NCI-H2196 (cell line): ENCODE measurements at regions not wholly inside any gene's neighbourhood (a gene's known extent, or its start where the extent isn't known, plus 50 kb on each side); places are given as distances from the start of the nearest gene placed in this dataset.

ENCODE experiments used
- DNase-seq: peaks from one replicate; lab custom pipeline; 2025; ENCODE audit not compliant: unreplicated experiment; lab: John Stamatoyannopoulos, UW

GRCh38 chr3:163043074-163043473 lies 1546.5 kb downstream of the OTOL1 start:
- DNase-seq = no peak

GRCh38 chr3:163045945-163046344 lies 1549.3 kb downstream of the OTOL1 start:
- DNase-seq = no peak

- no peak for DNase-seq
Observed at GRCh38 chr3:163048881-163049280, 1552.3 kb downstream of the OTOL1 start.

GRCh38 chr3:163056874-163057497 lies 1560.4 kb downstream of the OTOL1 start:
- peak; percentile 74 for DNase-seq

- no peak for DNase-seq
Observed at GRCh38 chr3:163058031-163058854, 1561.6 kb downstream of the OTOL1 start.

GRCh38 chr3:163071713-163072112 lies 1575.1 kb downstream of the OTOL1 start:
- no peak for DNase-seq
